ENCODE measurements at regions not wholly inside any gene's neighbourhood (a gene's known extent, or its start where the extent isn't known, plus 50 kb on each side); places are given as distances from the start of the nearest gene placed in this dataset.
"Not testable (repeated sequence)": the region's sequence is repeated elsewhere in the genome, so short reads cannot be mapped to it uniquely, and the experiment has no call there.

DNA sequence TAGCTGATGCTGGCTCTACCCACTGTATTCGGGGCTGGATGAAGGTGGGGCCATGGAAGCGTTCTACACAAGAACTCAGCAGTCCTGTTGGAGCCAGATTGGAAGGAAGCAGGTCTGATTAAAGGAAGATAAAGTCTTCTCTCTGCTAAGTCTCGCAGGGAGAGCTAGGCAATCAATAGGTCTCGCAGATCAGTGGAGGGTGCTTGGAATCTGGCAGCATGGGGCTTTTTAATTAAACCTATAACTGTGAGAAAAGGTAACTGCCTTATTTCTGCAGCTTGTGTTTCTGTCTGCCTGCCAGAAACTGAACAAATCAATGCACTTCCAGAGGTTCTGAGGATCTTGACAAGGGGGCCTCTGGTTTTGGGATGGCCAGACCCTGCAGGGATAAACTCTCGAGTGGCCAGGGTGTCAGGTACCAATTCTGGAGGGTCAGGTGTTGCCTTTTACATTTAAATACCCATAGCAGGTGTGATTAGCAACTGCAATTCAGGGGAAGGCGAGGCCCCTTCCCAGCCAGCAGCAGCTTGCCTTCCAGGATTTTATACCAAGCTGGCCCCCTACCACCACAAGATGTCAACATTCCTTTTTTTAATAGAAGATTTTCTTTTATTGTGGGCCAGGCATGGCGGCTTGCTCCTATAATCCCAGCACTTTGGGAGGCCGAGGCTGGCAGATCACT is 228.6 kb downstream of the NPIPA7 start:
- not testable (repeated sequence) for H3K9me3 ChIP-seq (ENCODE audit: insufficient read depth, low read length, severe bottlenecking); H3K4me2 ChIP-seq (ENCODE audit: insufficient read depth, low read length); H2AFZ ChIP-seq (ENCODE audit: low read depth, low read length); H3K4me3 ChIP-seq (ENCODE audit: low read depth in 1 of 2, low read length in 2 of 2); H3K4me1 ChIP-seq (ENCODE audit: insufficient read depth, low read length); H3K79me2 ChIP-seq (ENCODE audit: insufficient read depth, low read length); H3K27ac ChIP-seq (ENCODE audit: low read length); H3K36me3 ChIP-seq (ENCODE audit: insufficient read depth, low read length); H3K9ac ChIP-seq (ENCODE audit: low read depth, low read length); H3K27me3 ChIP-seq (ENCODE audit: insufficient read depth, low read length, poor library complexity); DNase-seq; ATAC-seq (ENCODE audit: insufficient read depth, low read depth); H4K20me1 ChIP-seq (ENCODE audit: insufficient read depth, low read length)

GRCh38 chr16:16609627-16610026 is 230.7 kb downstream of the NPIPA7 start:
- not testable (repeated sequence) for H3K27ac ChIP-seq (ENCODE audit: low read length); H3K9ac ChIP-seq (ENCODE audit: low read depth, low read length); H4K20me1 ChIP-seq (ENCODE audit: insufficient read depth, low read length); H3K9me3 ChIP-seq (ENCODE audit: insufficient read depth, low read length, severe bottlenecking); H3K79me2 ChIP-seq (ENCODE audit: insufficient read depth, low read length); DNase-seq; ATAC-seq (ENCODE audit: insufficient read depth, low read depth); H3K4me2 ChIP-seq (ENCODE audit: insufficient read depth, low read length); H3K4me1 ChIP-seq (ENCODE audit: insufficient read depth, low read length); H3K36me3 ChIP-seq (ENCODE audit: insufficient read depth, low read length); H3K27me3 ChIP-seq (ENCODE audit: insufficient read depth, low read length, poor library complexity); H2AFZ ChIP-seq (ENCODE audit: low read depth, low read length); H3K4me3 ChIP-seq (ENCODE audit: low read depth in 1 of 2, low read length in 2 of 2)

- not testable (repeated sequence) for H3K4me3 ChIP-seq (ENCODE audit: low read depth in 1 of 2, low read length in 2 of 2); H3K79me2 ChIP-seq (ENCODE audit: insufficient read depth, low read length); ATAC-seq (ENCODE audit: insufficient read depth, low read depth); H3K9me3 ChIP-seq (ENCODE audit: insufficient read depth, low read length, severe bottlenecking); H3K4me1 ChIP-seq (ENCODE audit: insufficient read depth, low read length); H2AFZ ChIP-seq (ENCODE audit: low read depth, low read length); H3K27me3 ChIP-seq (ENCODE audit: insufficient read depth, low read length, poor library complexity); H3K9ac ChIP-seq (ENCODE audit: low read depth, low read length); DNase-seq; H3K36me3 ChIP-seq (ENCODE audit: insufficient read depth, low read length); H4K20me1 ChIP-seq (ENCODE audit: insufficient read depth, low read length); H3K27ac ChIP-seq (ENCODE audit: low read length); H3K4me2 ChIP-seq (ENCODE audit: insufficient read depth, low read length)
Observed at GRCh38 chr16:16610389-16610967, 231.5 kb downstream of the NPIPA7 start.

GRCh38 chr16:16613212-16613611 is 234.3 kb downstream of the NPIPA7 start:
- H3K9me3 ChIP-seq (ENCODE audit: insufficient read depth, low read length, severe bottlenecking); H3K4me3 ChIP-seq (ENCODE audit: low read depth in 1 of 2, low read length in 2 of 2); H3K4me1 ChIP-seq (ENCODE audit: insufficient read depth, low read length); H3K27ac ChIP-seq (ENCODE audit: low read length); ATAC-seq (ENCODE audit: insufficient read depth, low read depth); H3K27me3 ChIP-seq (ENCODE audit: insufficient read depth, low read length, poor library complexity); H3K36me3 ChIP-seq (ENCODE audit: insufficient read depth, low read length); H3K79me2 ChIP-seq (ENCODE audit: insufficient read depth, low read length); DNase-seq; H2AFZ ChIP-seq (ENCODE audit: low read depth, low read length); H3K4me2 ChIP-seq (ENCODE audit: insufficient read depth, low read length); H3K9ac ChIP-seq (ENCODE audit: low read depth, low read length); H4K20me1 ChIP-seq (ENCODE audit: insufficient read depth, low read length): not testable (repeated sequence)

DNA sequence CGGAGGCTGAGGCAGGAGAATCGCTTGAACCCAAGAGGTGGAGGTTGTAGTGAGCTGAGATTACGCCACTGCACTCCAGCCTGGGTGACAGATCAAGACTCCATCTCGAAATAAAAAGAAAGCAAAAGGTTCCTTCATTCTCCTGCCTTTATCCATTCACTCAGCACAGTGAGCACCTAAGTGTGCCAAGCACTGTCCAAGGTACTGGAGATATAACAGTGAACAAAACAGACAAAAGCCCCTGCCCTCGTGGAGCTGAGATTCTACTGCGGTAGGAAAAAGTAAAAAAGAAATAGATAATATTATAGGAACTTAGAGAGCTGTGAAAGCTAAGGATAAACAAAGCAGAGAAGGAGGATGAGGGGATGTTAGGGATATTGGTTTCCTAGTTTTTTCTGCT is 235.5 kb downstream of the NPIPA7 start:
- not testable (repeated sequence) for DNase-seq; H3K79me2 ChIP-seq (ENCODE audit: insufficient read depth, low read length); ATAC-seq (ENCODE audit: insufficient read depth, low read depth); H3K36me3 ChIP-seq (ENCODE audit: insufficient read depth, low read length); H4K20me1 ChIP-seq (ENCODE audit: insufficient read depth, low read length); H3K9me3 ChIP-seq (ENCODE audit: insufficient read depth, low read length, severe bottlenecking); H3K9ac ChIP-seq (ENCODE audit: low read depth, low read length); H3K4me1 ChIP-seq (ENCODE audit: insufficient read depth, low read length); H3K27me3 ChIP-seq (ENCODE audit: insufficient read depth, low read length, poor library complexity); H2AFZ ChIP-seq (ENCODE audit: low read depth, low read length); H3K4me2 ChIP-seq (ENCODE audit: insufficient read depth, low read length); H3K4me3 ChIP-seq (ENCODE audit: low read depth in 1 of 2, low read length in 2 of 2); H3K27ac ChIP-seq (ENCODE audit: low read length)

GRCh38 chr16:16618963-16619465 is 240.1 kb downstream of the NPIPA7 start:
- ATAC-seq (ENCODE audit: insufficient read depth, low read depth); H3K4me1 ChIP-seq (ENCODE audit: insufficient read depth, low read length); H3K4me3 ChIP-seq (ENCODE audit: low read depth in 1 of 2, low read length in 2 of 2); H3K27me3 ChIP-seq (ENCODE audit: insufficient read depth, low read length, poor library complexity); H3K9ac ChIP-seq (ENCODE audit: low read depth, low read length); H2AFZ ChIP-seq (ENCODE audit: low read depth, low read length); H3K9me3 ChIP-seq (ENCODE audit: insufficient read depth, low read length, severe bottlenecking); DNase-seq; H3K79me2 ChIP-seq (ENCODE audit: insufficient read depth, low read length); H3K4me2 ChIP-seq (ENCODE audit: insufficient read depth, low read length); H3K36me3 ChIP-seq (ENCODE audit: insufficient read depth, low read length); H3K27ac ChIP-seq (ENCODE audit: low read length); H4K20me1 ChIP-seq (ENCODE audit: insufficient read depth, low read length): not testable (repeated sequence)

DNA sequence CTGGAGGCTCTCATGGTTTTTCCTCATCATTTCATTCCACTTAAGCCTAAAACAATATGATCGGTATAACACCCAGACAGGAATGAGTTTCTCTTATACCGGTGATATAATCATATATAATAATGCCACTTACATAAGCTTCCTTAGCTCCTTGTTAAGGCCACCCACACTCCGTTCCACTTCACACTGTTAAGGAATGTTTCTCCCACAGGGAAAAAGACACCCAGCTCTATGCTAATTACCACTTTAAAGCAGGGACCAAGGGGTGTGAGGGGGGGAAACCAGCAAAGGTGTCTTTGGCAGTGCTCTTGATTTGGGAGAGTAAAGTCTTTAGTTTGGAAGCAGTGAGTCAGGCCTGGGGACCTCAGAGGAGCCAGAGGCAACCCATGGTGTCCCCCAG is 245.4 kb downstream of the NPIPA7 start:
- not testable (repeated sequence) for H3K79me2 ChIP-seq (ENCODE audit: insufficient read depth, low read length); H3K9me3 ChIP-seq (ENCODE audit: insufficient read depth, low read length, severe bottlenecking); H3K4me1 ChIP-seq (ENCODE audit: insufficient read depth, low read length); H3K36me3 ChIP-seq (ENCODE audit: insufficient read depth, low read length); H3K27ac ChIP-seq (ENCODE audit: low read length); H3K4me2 ChIP-seq (ENCODE audit: insufficient read depth, low read length); H4K20me1 ChIP-seq (ENCODE audit: insufficient read depth, low read length); DNase-seq; H2AFZ ChIP-seq (ENCODE audit: low read depth, low read length); H3K4me3 ChIP-seq (ENCODE audit: low read depth in 1 of 2, low read length in 2 of 2); ATAC-seq (ENCODE audit: insufficient read depth, low read depth); H3K27me3 ChIP-seq (ENCODE audit: insufficient read depth, low read length, poor library complexity); H3K9ac ChIP-seq (ENCODE audit: low read depth, low read length)

DNA sequence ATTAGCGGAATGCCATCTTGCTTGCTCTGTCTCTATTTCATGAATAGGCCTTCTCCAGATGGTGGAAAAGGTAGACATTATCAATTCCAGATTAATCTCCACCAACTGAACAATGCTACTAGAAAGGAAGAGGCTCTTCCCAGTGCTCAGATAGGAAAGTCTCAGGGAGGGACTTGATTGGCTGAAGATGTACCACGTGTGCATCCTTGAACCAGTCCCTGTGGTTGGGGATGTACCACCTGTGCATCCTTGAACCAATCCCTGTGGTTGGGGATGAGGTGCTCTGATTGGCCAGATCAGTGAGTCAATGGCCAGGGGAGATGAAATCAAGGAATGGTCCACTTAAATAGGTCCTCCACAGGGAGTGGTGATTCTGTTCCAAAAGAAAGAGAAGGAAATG is 246.2 kb downstream of the NPIPA7 start:
- H3K27me3 ChIP-seq (ENCODE audit: insufficient read depth, low read length, poor library complexity); H3K36me3 ChIP-seq (ENCODE audit: insufficient read depth, low read length); H3K4me2 ChIP-seq (ENCODE audit: insufficient read depth, low read length); H2AFZ ChIP-seq (ENCODE audit: low read depth, low read length); ATAC-seq (ENCODE audit: insufficient read depth, low read depth); H4K20me1 ChIP-seq (ENCODE audit: insufficient read depth, low read length); H3K4me3 ChIP-seq (ENCODE audit: low read depth in 1 of 2, low read length in 2 of 2); H3K4me1 ChIP-seq (ENCODE audit: insufficient read depth, low read length); DNase-seq; H3K27ac ChIP-seq (ENCODE audit: low read length); H3K9ac ChIP-seq (ENCODE audit: low read depth, low read length); H3K9me3 ChIP-seq (ENCODE audit: insufficient read depth, low read length, severe bottlenecking); H3K79me2 ChIP-seq (ENCODE audit: insufficient read depth, low read length): not testable (repeated sequence)

Measured in DND-41 (cell line).